Cardiac muscle cell (in vitro differentiated cells and primary cell): ENCODE measurements at regions not wholly inside any gene's neighbourhood (a gene's known extent, or its start where the extent isn't known, plus 50 kb on each side); places are given as distances from the start of the nearest gene placed in this dataset.
"Not testable (repeated sequence)": the region's sequence is repeated elsewhere in the genome, so short reads cannot be mapped to it uniquely, and the experiment has no call there.

Source experiments
- DNase-seq, 2 donors: peaks; one replicate each; pipeline versions ENCODE4 v3.0.0 to v3.0.0-alpha.2; 2010 to 2017; ENCODE audit warnings: low read depth in 1 of 2, low spot score in 1 of 2
- H3K27ac ChIP-seq: fragments of 200-600 bp; sonication (generic); 2 replicates; pipeline ENCODE4 v1.5.1; 2016
- H3K27me3 ChIP-seq: fragments of 200-600 bp; sonication (generic); 2 replicates; pipeline ENCODE4 v1.6.0; 2016; ENCODE audit warnings: control low read depth
- H3K36me3 ChIP-seq: fragments of 200-600 bp; sonication (generic); 2 replicates; pipeline ENCODE4 v1.5.1; 2016; ENCODE audit warnings: control low read depth
- H3K4me1 ChIP-seq: fragments of 200-600 bp; sonication (generic); 2 replicates; pipeline ENCODE4 v1.8.1; 2017; ENCODE audit warnings: low read depth, mild to moderate bottlenecking, mixed run types
- H3K4me3 ChIP-seq: fragments of 200-600 bp; sonication (generic); 2 replicates; pipeline ENCODE4 v1.5.1; 2016; ENCODE audit warnings: mild to moderate bottlenecking
- H3K9me3 ChIP-seq: fragments of 200-600 bp; sonication (generic); 2 replicates; pipeline ENCODE4 v1.5.1; 2017; ENCODE audit warnings: low read depth, mild to moderate bottlenecking, control low read depth
- TF ChIP-seq, protein P1 (sequence below): IDR thresholded peaks from 2 replicates; pipeline ENCODE4 v1.5.1; 2012; ENCODE audit warnings: low read depth, mild to moderate bottlenecking, low read length

DNA sequence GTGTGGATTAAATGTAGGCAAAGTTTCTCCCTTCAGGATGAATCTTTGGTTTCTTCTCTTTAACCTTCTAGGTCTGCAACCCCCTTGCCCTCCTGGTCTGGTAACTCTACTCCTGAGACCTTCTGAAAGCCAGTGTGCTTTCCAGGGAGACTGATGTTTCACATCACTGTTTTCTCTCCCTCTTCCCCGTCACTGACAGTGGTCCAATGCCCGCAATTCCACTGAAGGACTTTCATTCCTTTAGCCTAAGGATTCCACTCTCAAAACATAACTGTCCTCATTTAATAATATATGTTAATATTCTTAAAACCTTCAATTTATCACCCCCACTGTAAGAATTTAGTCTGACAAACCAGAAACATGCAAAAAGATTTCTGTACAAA lies 101.5 kb upstream of the CPNE4 start:
- Histone ChIP-seq H3K4me3 (no peak overlapping the region), H3K27ac (no peak overlapping the region), H3K36me3 (no peaks in the 10 kb centered on the region), H3K27me3 (no peaks in the 10 kb centered on the region), H3K9me3 (no peaks in the 10 kb centered on the region), H3K4me1 (peaks cover 6% of the 10 kb centered on the region)
- DNase-seq: no peak
- TF ChIP-seq, protein P1, sequence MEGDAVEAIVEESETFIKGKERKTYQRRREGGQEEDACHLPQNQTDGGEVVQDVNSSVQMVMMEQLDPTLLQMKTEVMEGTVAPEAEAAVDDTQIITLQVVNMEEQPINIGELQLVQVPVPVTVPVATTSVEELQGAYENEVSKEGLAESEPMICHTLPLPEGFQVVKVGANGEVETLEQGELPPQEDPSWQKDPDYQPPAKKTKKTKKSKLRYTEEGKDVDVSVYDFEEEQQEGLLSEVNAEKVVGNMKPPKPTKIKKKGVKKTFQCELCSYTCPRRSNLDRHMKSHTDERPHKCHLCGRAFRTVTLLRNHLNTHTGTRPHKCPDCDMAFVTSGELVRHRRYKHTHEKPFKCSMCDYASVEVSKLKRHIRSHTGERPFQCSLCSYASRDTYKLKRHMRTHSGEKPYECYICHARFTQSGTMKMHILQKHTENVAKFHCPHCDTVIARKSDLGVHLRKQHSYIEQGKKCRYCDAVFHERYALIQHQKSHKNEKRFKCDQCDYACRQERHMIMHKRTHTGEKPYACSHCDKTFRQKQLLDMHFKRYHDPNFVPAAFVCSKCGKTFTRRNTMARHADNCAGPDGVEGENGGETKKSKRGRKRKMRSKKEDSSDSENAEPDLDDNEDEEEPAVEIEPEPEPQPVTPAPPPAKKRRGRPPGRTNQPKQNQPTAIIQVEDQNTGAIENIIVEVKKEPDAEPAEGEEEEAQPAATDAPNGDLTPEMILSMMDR: no peak

DNA sequence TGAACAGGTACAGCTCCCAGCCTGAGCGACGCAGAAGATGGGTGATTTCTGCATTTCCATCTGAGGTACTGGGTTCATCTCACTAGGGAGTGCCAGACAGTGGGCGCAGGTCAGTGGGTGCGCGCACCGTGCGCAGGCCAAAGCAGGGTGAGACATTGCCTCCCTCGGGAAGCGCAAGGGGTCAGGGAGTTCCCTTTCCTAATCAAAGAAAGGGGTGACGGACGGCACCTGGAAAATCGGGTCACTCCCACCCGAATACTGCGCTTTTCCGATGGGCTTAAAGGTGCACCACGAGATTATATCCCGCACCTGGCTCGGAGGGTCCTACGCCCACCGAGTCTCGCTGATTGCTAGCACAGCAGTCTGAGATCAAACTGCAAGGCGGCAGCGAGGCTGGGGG lies 102.1 kb upstream of the CPNE4 start:
- H3K36me3 ChIP-seq, DNase-seq, H3K27me3 ChIP-seq, H3K27ac ChIP-seq, H3K4me1 ChIP-seq, H3K9me3 ChIP-seq, H3K4me3 ChIP-seq: not testable (repeated sequence)

DNA sequence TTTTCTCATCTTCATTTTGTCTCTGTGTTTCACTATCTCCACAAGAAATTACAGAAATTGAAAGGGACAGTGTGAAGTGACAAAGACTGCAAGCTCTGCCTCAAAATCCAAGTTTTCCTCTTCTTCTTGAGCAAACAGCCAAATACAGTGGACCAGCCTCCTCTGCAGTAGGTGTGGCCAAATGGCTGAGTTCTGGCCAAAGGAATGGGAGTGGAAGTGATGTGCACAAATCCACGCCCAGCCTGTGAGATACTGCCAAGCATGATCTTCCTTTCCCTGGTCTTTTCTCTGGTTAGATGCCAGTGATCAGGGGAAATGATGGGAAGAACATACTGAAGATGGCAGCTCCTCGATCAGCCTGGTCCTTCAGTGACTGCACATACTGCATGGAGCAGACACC lies 111.0 kb upstream of the CPNE4 start:
- no peaks in the 10 kb centered on the region for H3K36me3 ChIP-seq
- TF ChIP-seq, protein P1: no peak
- H3K9me3 ChIP-seq: no peaks in the 10 kb centered on the region
- no peak overlapping the region for H3K27ac ChIP-seq
- H3K4me1 ChIP-seq: no peaks in the 10 kb centered on the region
- DNase-seq: peak in 1 of 2 donors; percentile 13
- H3K27me3 ChIP-seq: no peaks in the 10 kb centered on the region
- H3K4me3 ChIP-seq: no peak overlapping the region

- Histone ChIP-seq H3K9me3 (no peaks in the 10 kb centered on the region), H3K27me3 (no peaks in the 10 kb centered on the region), H3K4me1 (no peaks in the 10 kb centered on the region), H3K36me3 (no peaks in the 10 kb centered on the region), H3K27ac (no peak overlapping the region), H3K4me3 (no peak overlapping the region)
- TF ChIP-seq, protein P1: no peak
- no peak for DNase-seq
Measured at GRCh38 chr3:132154619-132155018, 119.8 kb upstream of the CPNE4 start.

DNA sequence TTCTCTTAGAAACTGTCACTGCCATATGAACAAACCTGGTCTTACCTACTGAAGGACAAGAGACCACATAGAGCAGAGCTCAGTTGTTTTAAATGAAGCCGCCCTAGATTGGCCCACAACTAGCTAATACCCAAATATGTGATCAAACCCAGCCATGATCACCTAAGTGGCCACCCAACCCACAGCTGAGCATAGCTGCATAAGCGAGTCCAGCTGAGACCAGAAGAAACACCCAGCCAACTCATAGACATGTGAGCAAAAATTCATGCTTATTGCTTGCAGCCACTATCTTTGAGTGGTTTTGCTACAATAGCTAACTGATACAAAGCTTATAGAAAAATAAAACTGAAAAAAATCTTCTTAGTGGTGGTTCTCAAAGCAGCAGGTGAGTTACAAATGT lies 124.3 kb upstream of the CPNE4 start:
- DNase-seq: no peak
- no peaks in the 10 kb centered on the region for H3K36me3 ChIP-seq
- TF ChIP-seq, protein P1: no peak

DNA sequence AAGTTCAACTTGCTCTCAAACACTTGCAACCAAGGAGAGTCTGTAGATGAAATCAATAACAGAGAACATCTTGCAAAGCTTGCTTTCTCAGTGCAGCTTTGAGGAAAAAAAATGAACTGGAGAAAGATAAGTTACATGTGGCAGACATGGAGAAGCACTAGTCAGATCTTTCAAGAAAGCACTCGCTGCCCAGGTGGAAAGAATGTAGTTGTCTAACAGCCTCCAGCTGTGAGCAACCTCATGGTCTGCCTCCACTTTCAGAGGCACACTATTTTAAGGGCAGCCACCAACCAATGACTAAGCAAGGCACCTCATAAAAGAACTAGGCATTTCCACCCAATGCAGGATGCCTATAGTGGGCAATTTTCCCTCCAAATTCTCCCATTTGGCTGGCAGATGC lies 125.4 kb upstream of the CPNE4 start:
- no peaks in the 10 kb centered on the region for H3K36me3 ChIP-seq
- H3K4me3 ChIP-seq: no peak overlapping the region
- no peaks in the 10 kb centered on the region for H3K9me3 ChIP-seq
- H3K27ac ChIP-seq: no peak overlapping the region
- H3K4me1 ChIP-seq: no peaks in the 10 kb centered on the region
- no peak for DNase-seq
- H3K27me3 ChIP-seq: no peaks in the 10 kb centered on the region
- TF ChIP-seq, protein P1: no peak

More for the DNA sequence above, 124.3 kb upstream of the CPNE4 start:
- Histone ChIP-seq H3K27ac (no peak overlapping the region), H3K4me1 (no peaks in the 10 kb centered on the region), H3K9me3 (no peaks in the 10 kb centered on the region), H3K4me3 (no peak overlapping the region), H3K27me3 (no peaks in the 10 kb centered on the region)
